UCSD-AML1 (cell line): ENCODE measurements at regions not wholly inside any gene's neighbourhood (a gene's known extent, or its start where the extent isn't known, plus 50 kb on each side); places are given as distances from the start of the nearest gene placed in this dataset.
A peak's percentile ranks its signal among the peaks of the same experiment; 100 is the strongest.

Experiments
- DNase-seq: peaks from one replicate; lab custom pipeline; 2025; ENCODE audit not compliant: unreplicated experiment; lab: John Stamatoyannopoulos, UW

- peak; percentile 2 for DNase-seq
Measured at GRCh38 chr13:87078947-87079795, 592.0 kb upstream of the SLITRK5 start.

DNA sequence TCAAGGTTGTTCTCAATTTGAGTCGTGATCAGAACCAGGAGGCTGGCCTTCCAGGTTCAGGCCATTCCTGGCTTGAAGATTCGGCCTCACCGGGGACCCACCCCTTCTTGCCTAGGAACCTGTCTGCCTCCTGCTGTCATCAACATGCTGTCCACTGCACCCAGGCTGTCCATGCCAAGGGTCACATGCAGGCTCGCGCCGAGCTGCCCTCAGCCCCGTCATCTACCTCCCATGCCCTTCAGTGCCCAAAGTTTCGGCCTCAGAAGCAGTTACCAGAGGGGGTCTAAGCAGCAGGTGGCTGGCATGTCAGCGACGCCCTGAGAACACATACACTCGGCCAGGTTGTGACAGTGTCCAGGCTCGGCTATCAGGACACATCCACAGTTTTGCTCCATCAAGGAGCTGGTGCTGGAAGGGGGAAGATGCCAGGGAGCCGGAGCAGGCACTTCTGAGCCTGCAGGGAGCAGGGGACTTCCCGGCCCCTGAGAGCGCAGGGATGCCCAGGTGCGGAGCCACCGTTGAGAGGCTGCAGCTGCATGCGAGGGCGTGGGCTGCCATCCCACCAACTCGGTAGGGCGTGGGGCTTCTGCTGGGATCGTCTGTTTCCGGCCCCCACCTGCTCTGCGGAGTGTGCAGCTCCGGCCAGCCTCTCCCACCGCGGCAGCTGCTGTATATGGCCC lies 590.9 kb upstream of the SLITRK5 start:
- peak; percentile 2 for DNase-seq

DNA sequence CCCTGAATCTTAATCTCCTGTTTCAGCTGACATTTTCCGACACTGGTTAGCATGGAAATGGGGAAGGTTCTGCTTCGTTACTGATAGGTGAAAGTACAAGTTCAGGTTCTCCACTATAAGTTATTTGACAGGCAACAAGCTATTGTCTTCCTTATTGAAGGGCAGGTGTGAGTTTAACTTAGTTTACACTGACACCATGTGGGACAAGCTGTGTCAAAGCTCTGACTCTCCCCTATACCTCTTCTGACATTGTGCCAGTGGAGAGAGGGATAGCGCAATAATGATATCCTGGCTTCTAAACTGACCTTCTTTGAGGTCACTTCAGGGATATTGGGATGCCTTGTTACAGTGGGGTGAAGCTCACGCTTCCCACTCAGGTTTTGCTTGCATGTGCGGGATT lies 587.0 kb upstream of the SLITRK5 start:
- DNase-seq, result no peak

GRCh38 chr13:87087741-87088140 lies 583.4 kb upstream of the SLITRK5 start:
- DNase-seq, result no peak

DNA sequence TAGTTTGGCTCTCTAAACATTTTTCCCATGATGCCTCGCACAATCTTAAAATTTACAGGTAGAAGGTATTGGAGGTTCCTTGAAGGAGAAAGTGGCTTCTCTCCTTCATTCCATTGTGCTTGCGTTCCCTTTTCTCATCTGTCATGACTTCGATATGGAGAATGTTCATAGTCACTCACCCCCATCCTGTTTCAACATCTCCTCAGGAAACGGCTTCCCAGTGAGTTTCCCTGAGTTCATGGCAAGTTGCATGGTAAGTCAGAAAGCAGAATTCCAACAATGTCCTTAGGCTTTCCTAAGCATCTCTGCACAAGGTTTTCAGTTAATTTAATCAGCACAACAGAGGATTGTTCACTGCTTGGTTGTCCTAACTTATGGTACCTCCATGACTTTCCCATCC lies 581.8 kb upstream of the SLITRK5 start:
- peak; percentile 1 for DNase-seq

DNA sequence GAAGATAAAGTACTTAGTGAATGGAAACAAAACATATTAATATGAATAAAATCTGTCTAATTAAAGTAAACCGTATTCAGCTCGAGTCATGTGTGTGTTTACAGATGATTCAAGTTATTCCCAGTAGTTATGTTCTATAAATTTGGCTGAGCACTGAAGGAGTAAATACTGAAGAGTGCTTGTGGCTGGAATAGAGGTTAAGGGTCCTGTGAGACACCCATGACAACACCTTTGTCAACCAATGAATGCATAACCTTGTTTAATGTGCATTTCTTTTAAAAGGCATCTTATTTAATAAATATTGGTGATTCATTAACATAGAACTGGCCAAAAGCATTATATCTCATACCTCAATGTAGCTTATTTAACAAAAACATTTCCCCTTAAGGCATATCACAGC lies 577.8 kb upstream of the SLITRK5 start:
- DNase-seq, result no peak

- no peak for DNase-seq
Measured at GRCh38 chr13:87094646-87095045, 576.5 kb upstream of the SLITRK5 start.

GRCh38 chr13:87100431-87100830 lies 570.7 kb upstream of the SLITRK5 start:
- no peak for DNase-seq

DNA sequence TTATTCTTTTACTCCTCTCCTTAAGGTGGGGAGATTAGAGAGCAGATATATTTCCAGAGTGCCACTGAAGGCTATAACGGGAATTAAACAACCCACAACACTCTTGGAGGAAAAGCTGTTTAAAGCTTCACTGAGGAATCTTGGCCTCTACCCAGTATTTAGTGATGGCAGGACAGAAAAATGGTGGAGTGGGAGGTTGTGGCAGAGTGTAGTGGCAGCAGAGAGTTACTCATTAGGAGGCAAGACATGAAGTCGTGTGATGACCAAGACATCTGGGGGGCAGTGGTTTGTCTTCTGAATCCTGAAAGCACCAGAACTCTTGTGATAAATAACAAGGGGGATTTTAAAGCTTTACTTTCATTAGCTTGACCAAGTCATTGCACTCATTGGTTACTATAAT lies 563.5 kb upstream of the SLITRK5 start:
- no peak for DNase-seq

- no peak for DNase-seq
Measured at GRCh38 chr13:87120476-87120875, 550.7 kb upstream of the SLITRK5 start.

DNA sequence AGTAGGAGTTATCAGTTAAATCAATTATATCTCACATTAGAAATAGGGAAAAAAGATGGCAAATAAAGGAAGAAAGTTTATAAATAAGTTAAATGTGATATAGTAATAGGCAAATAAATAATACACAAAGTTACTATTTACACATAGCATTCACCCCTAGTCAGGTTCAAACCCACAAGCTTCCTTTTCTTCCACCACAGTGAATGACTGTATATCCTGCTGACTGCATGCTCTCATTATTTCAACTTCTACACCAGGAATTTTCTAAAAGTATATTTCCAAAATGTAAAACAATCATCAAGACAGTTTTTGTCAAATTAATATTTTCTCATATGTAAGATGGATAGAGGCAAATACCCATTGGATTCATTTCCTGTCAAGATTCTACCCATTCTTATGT lies 548.6 kb upstream of the SLITRK5 start:
- no peak for DNase-seq

DNA sequence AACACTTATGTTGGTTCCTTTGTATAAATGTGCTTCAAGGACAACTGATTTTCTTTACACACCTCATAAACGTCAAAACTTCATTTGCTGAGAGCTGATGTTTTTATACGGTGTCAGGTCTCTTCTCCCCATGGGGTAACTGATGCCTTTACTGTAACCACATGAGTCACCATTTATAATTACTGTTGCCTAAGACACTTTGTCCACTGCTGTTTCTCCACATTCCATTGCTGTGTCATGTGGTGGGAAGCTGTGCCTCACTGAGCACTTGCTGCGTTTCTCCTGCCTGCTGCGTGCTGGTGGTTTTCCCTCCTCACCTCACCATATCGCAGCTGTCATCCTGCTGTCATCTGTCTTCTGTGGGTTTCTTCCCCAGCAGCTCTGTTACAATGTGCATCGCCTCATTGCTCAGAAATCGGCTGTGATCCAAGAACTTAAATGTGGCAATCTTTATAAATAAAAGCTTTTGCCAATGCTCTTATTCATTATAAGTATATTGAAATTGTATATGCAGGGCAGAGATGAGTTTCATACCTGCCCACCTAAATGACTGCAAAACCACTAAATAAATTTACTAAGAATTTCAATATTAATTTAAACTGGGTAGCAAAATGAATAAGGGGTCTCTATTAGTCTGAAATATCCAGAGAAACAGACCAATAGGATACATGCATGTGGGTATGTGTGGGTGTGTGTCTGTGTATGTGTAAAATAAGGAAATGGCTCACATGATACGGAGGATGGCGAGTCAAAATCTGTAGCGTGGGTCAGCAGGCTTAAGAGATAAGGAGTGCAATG lies 547.0 kb upstream of the SLITRK5 start:
- DNase-seq, result peak; percentile 72

- DNase-seq, result peak; percentile 8
Measured at GRCh38 chr13:87124785-87125074, 546.4 kb upstream of the SLITRK5 start.

DNA sequence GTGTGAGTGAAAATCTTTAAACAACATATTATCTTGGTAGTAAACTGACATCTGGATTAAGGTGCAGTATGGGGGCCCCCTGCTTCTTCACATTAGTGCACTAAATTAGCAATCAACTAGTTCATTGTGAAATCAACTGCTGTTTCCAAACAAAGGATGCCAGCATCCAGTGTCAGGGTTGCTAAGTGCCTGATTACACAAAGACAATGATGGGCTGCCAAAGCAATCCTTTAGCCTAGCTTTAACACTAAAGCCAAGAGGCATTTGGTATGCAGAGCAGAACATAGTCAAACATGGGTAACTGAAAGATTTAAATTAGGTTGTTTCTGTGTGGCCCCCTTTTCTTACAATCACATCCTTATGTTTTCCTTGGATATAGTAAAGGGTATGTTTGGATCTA lies 543.1 kb upstream of the SLITRK5 start:
- no peak for DNase-seq

DNA sequence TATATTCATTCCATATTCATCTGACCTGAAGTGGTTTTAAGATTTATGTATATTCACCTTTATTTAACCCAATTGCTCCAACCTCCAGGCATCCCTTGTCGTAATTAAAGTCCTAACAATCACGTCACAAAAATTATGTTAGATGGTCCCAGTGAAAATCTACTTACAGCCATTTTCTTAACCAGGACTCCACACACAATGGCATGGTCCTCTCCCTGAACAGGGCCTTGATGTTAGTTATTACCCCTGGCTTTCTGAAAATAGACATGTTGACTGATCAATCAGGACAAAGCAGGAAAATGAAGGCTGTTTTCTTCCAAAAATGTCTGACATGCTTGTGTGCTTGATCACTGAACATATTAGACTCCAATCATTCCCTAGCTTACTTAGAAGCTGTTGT lies 542.7 kb upstream of the SLITRK5 start:
- no peak for DNase-seq

GRCh38 chr13:87129602-87130300 lies 541.4 kb upstream of the SLITRK5 start:
- DNase-seq, result no peak

DNA sequence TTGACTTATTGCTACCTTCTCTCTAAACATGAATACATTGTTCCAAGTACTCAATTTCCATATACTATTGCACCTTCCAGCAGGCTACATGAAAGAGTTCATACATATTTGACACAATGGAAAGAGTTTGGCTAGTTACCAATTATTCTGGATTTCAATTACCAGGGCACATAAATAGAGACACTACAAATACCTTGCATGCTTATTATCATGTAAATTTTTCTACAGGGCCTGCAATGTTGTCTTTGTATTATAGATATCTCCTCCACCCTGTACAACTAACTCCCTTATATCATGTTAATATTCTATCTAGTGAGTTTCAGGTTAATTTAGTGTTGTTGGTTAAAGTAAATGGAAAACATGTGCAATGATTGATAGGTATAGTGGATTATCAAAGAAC lies 540.7 kb upstream of the SLITRK5 start:
- no peak for DNase-seq

DNA sequence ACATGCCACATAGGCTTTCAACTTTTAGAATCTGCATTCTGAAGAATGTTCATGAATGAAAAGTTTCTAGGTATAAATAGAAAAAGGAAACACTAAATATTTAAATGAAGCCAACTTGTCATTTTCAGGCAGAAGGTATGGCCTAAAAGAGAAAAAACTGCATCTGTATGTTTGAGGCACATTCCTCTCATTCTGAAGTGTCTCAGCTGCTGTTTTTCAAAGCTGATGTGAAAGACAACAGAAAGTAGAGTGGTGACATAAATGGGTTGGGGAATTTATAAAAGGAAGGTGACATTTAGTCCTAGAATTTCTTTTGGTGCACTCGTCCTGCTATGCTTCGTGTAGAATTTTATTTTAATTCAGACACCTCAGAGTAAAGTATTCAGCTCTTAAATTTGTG lies 539.6 kb upstream of the SLITRK5 start:
- no peak for DNase-seq

DNA sequence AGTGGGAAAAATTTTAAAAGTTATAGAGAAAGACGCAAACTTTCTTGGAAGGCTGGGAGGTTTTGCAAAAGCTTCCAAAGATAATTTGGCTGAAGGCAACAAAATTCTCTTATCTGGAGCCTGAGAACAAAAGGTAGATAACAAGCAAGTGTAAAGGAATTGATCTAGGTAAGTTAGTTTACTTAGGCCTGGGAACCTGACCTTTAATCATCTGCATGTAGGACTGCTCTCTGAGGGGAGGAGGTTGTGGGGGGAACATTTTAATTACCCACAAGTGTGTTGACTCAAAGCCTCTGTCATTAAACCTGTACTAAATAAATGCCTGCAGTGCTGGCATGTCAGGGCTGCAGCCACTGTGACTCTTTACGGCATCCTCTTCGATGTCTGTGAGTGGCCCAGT lies 532.3 kb upstream of the SLITRK5 start:
- peak; percentile 4 for DNase-seq

- DNase-seq, result no peak
Measured at GRCh38 chr13:87147076-87147475, 524.1 kb upstream of the SLITRK5 start.

GRCh38 chr13:87153371-87153770 lies 517.8 kb upstream of the SLITRK5 start:
- DNase-seq, result no peak
